Smooth muscle cell (in vitro differentiated cells): ENCODE measurements at regions not wholly inside any gene's neighbourhood (a gene's known extent, or its start where the extent isn't known, plus 50 kb on each side); places are given as distances from the start of the nearest gene placed in this dataset.

Experiments
- DNase-seq: peaks from one replicate; lab custom pipeline; 2025; ENCODE audit not compliant: unreplicated experiment; lab: John Stamatoyannopoulos, UW
- H2AFZ ChIP-seq: fragments of 200-600 bp; sonication (generic); 2 replicates; pipeline ENCODE4 v1.6.0; 2016; ENCODE audit warnings: antibody characterized with exemption, low read depth, mild to moderate bottlenecking
- H3F3A ChIP-seq: fragments of 200-600 bp; sonication (generic); 2 replicates; pipeline ENCODE4 v1.6.0; 2017; ENCODE audit warnings: antibody characterized with exemption, low read depth
- H3K27ac ChIP-seq: fragments of 200-600 bp; sonication (generic); 2 replicates; pipeline ENCODE4 v1.5.1; 2016; ENCODE audit warnings: low read depth, mild to moderate bottlenecking
- H3K27me3 ChIP-seq: fragments of 200-600 bp; sonication (generic); 2 replicates; pipeline ENCODE4 v1.6.1; 2016; ENCODE audit warnings: low read depth, mild to moderate bottlenecking
- H3K36me3 ChIP-seq: fragments of 200-600 bp; sonication (generic); 2 replicates; pipeline ENCODE4 v1.5.1; 2016; ENCODE audit warnings: low read depth
- H3K4me1 ChIP-seq: fragments of 200-600 bp; sonication (generic); 2 replicates; pipeline ENCODE4 v1.5.1; 2016; ENCODE audit warnings: low read depth
- H3K4me2 ChIP-seq: fragments of 200-600 bp; sonication (generic); 2 replicates; pipeline ENCODE4 v1.6.0; 2016; ENCODE audit warnings: mild to moderate bottlenecking
- H3K4me3 ChIP-seq: fragments of 200-600 bp; sonication (generic); 2 replicates; pipeline ENCODE4 v1.5.1; 2016; ENCODE audit warnings: mild to moderate bottlenecking
- H3K79me2 ChIP-seq: fragments of 200-600 bp; sonication (generic); 2 replicates; pipeline ENCODE4 v1.6.0; 2016; ENCODE audit warnings: low read depth, mild to moderate bottlenecking
- H3K9ac ChIP-seq: fragments of 200-600 bp; sonication (generic); 2 replicates; pipeline ENCODE4 v1.6.0; 2016; ENCODE audit warnings: low read depth
- H3K9me3 ChIP-seq: fragments of 200-600 bp; sonication (generic); replicated peaks from 2 replicates; pipeline ENCODE4 v1.5.1; 2016; ENCODE audit warnings: low read depth
- H4K20me1 ChIP-seq: fragments of 200-600 bp; sonication (generic); 2 replicates; pipeline ENCODE4 v1.6.0; 2016; ENCODE audit warnings: low read depth
- WGBS: methylation state at CpG from one replicate; pipeline ENCODE4 v1.1.7; 2016; ENCODE audit warnings: low lambda C conversion rate; 5-methylcytosine and 5-hydroxymethylcytosine counted together
- TF ChIP-seq, protein P1 (sequence below): fragments of 200-600 bp; sonication (generic); IDR thresholded peaks from 2 replicates; pipeline ENCODE4 v1.5.1; 2017; ENCODE audit warnings: borderline replicate concordance, mild to moderate bottlenecking, antibody characterized with exemption; ENCODE audit not compliant: insufficient read depth, poor library complexity, severe bottlenecking

DNA sequence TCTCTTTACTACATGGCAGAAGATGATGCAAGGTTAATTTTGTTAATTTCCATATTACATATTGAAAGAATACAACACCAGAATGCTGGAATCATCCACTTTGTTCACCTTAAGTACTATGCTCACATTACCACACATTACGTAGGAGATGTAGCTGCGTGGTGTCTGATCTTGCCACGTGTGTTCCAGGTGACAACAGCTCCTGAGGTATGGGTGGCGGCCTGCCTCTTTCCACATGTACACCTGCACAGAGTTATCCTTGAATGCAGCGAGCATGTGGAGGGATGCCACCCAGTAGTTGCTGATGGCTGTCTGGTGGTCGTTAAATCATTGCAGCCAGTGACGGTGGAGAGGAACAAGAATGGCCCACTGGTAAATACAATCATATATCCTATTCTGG is 740.5 kb upstream of the EEF2KMT start:
- no peaks in the 10 kb centered on the region for H3K36me3 ChIP-seq
- no peaks in the 10 kb centered on the region for H4K20me1 ChIP-seq
- TF ChIP-seq, protein P1, sequence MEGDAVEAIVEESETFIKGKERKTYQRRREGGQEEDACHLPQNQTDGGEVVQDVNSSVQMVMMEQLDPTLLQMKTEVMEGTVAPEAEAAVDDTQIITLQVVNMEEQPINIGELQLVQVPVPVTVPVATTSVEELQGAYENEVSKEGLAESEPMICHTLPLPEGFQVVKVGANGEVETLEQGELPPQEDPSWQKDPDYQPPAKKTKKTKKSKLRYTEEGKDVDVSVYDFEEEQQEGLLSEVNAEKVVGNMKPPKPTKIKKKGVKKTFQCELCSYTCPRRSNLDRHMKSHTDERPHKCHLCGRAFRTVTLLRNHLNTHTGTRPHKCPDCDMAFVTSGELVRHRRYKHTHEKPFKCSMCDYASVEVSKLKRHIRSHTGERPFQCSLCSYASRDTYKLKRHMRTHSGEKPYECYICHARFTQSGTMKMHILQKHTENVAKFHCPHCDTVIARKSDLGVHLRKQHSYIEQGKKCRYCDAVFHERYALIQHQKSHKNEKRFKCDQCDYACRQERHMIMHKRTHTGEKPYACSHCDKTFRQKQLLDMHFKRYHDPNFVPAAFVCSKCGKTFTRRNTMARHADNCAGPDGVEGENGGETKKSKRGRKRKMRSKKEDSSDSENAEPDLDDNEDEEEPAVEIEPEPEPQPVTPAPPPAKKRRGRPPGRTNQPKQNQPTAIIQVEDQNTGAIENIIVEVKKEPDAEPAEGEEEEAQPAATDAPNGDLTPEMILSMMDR, result no peak
- no peaks in the 10 kb centered on the region for H3K27me3 ChIP-seq
- H3K9me3 ChIP-seq, result no peaks in the 10 kb centered on the region
- H3K27ac ChIP-seq, result no peak overlapping the region
- H3K9ac ChIP-seq, result no peak overlapping the region
- H3K79me2 ChIP-seq, result no peaks in the 10 kb centered on the region
- no peak overlapping the region for H3K4me3 ChIP-seq
- H3K4me2 ChIP-seq, result no peak overlapping the region
- 84% methylated on average over 7 of the region's 7 CpGs for WGBS
- H3K4me1 ChIP-seq, result no peaks in the 10 kb centered on the region
- H2AFZ ChIP-seq, result no peak overlapping the region
- no peak for DNase-seq
- no peaks in the 10 kb centered on the region for H3F3A ChIP-seq

GRCh38 chr16:5837007-5837670 is 739.5 kb upstream of the EEF2KMT start:
- Histone ChIP-seq H3K9me3 (no peaks in the 10 kb centered on the region), H3K27ac (no peak overlapping the region), H3K4me2 (peak overlapping the region; percentile 65), H3K4me3 (no peak overlapping the region), H4K20me1 (no peaks in the 10 kb centered on the region), H3K9ac (no peak overlapping the region), H3K79me2 (no peaks in the 10 kb centered on the region), H3K4me1 (no peaks in the 10 kb centered on the region), H2AFZ (no peak overlapping the region), H3F3A (no peaks in the 10 kb centered on the region), H3K36me3 (no peaks in the 10 kb centered on the region), H3K27me3 (no peaks in the 10 kb centered on the region)
- 62% methylated on average over 8 of the region's 8 CpGs for WGBS
- TF ChIP-seq, protein P1, result no peak
- DNase-seq, result no peak

DNA sequence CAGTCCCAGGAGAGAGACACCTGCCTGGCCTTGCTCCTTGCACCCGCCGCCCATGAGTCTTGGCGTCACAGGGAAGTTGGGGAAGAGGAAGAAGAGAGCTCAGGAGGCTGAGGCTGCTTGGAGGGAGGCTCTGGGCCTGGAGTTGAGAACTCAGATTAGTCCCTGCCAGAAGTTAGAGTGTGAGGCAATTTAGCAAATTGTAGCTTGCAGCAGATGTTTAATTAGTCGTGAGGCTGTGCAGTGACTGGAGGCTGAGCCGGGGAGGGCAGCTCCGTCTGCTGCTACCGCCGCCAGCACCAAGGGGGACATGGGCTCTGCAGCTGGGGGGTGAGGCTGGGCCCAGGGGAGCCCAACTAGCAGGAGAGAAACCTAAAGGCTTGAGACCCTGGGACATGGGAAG is 738.3 kb upstream of the EEF2KMT start:
- H3K79me2 ChIP-seq, result no peaks in the 10 kb centered on the region
- H2AFZ ChIP-seq, result no peak overlapping the region
- no peak overlapping the region for H3K4me3 ChIP-seq
- TF ChIP-seq, protein P1, result no peak
- H3K36me3 ChIP-seq, result no peaks in the 10 kb centered on the region
- H3K9ac ChIP-seq, result no peak overlapping the region
- no peak for DNase-seq
- H3K27me3 ChIP-seq, result no peaks in the 10 kb centered on the region
- H3K4me2 ChIP-seq, result no peak overlapping the region
- H3K4me1 ChIP-seq, result no peaks in the 10 kb centered on the region
- no peak overlapping the region for H3K27ac ChIP-seq
- no peaks in the 10 kb centered on the region for H3F3A ChIP-seq
- WGBS, result 87% methylated on average over 8 of the region's 8 CpGs
- H4K20me1 ChIP-seq, result no peaks in the 10 kb centered on the region
- no peaks in the 10 kb centered on the region for H3K9me3 ChIP-seq

- no peak overlapping the region for H2AFZ ChIP-seq
- no peaks in the 10 kb centered on the region for H3K27me3 ChIP-seq
- H3K36me3 ChIP-seq, result no peaks in the 10 kb centered on the region
- H3K4me1 ChIP-seq, result no peaks in the 10 kb centered on the region
- no peaks in the 10 kb centered on the region for H4K20me1 ChIP-seq
- H3K27ac ChIP-seq, result no peak overlapping the region
- no peak overlapping the region for H3K9ac ChIP-seq
- no peak overlapping the region for H3K4me2 ChIP-seq
- WGBS, result 84% methylated on average over 1 of the region's 1 CpG
- H3K9me3 ChIP-seq, result no peaks in the 10 kb centered on the region
- H3F3A ChIP-seq, result no peaks in the 10 kb centered on the region
- DNase-seq, result no peak
- no peaks in the 10 kb centered on the region for H3K79me2 ChIP-seq
- TF ChIP-seq, protein P1, result no peak
- no peak overlapping the region for H3K4me3 ChIP-seq
Observed at GRCh38 chr16:5826332-5826731, 728.7 kb upstream of the EEF2KMT start.
